H1 (cell line): ENCODE measurements at regions not wholly inside any gene's neighbourhood (a gene's known extent, or its start where the extent isn't known, plus 50 kb on each side); places are given as distances from the start of the nearest gene placed in this dataset.

Source experiments
- CTCF ChIA-PET: fragments of 300-600 bp; sonication (Branson Sonifier 250); formaldehyde crosslinking; loops from one replicate; lab custom pipeline; 2021; ENCODE audit not compliant: partially characterized antibody; lab: Charles Lee
- POLR2A ChIA-PET: fragments of 300-600 bp; sonication (Branson Sonifier 250); formaldehyde crosslinking; loops from one replicate; lab custom pipeline; 2021; ENCODE audit warnings: inconsistent platforms; ENCODE audit not compliant: partially characterized antibody; lab: Charles Lee
- DNase-seq, 2 experiments: peaks; one replicate each; pipeline versions ENCODE4 v3.0.0 to v3.0.0-alpha.2; 2010 to 2022; ENCODE audit warnings: low spot score in 2 of 2, low read depth in 1 of 2, mixed read lengths in 1 of 2
- FAIRE-seq: peaks from 2 replicates; lab custom pipeline; 2011; peaks lifted over from hg19 to GRCh38; lab: Jason Lieb, UNC
- H2AFZ ChIP-seq: 2 replicates; pipeline ENCODE4 v1.8.1; 2012; ENCODE audit warnings: low read length, inconsistent platforms
- H2AK5ac ChIP-seq: 2 replicates; pipeline ENCODE4 v1.6.1; 2013; ENCODE audit warnings: low read depth, low read length
- H2BK120ac ChIP-seq: replicated peaks from 2 replicates; pipeline ENCODE3; 2013; ENCODE audit warnings: low read depth, low read length, inconsistent platforms
- H2BK12ac ChIP-seq: 2 replicates; pipeline ENCODE4 v1.6.1; 2013; ENCODE audit warnings: low read depth, low read length
- H2BK15ac ChIP-seq: 2 replicates; pipeline ENCODE4 v1.6.1; 2013; ENCODE audit warnings: low read length
- H2BK20ac ChIP-seq: 2 replicates; pipeline ENCODE4 v1.6.1; 2013; ENCODE audit warnings: low read length
- H2BK5ac ChIP-seq: 2 replicates; pipeline ENCODE4 v1.6.1; 2013; ENCODE audit warnings: low read depth, low read length
- H3K14ac ChIP-seq: 2 replicates; pipeline ENCODE4 v1.6.1; 2013; ENCODE audit warnings: inconsistent platforms; ENCODE audit not compliant: insufficient read length
- H3K18ac ChIP-seq: 2 replicates; pipeline ENCODE4 v1.6.1; 2013; ENCODE audit warnings: low read length; ENCODE audit errors: extremely low read depth
- H3K23ac ChIP-seq: 2 replicates; pipeline ENCODE4 v1.6.1; 2013; ENCODE audit warnings: inconsistent platforms; ENCODE audit not compliant: insufficient read length
- H3K23me2 ChIP-seq: 2 replicates; pipeline ENCODE4 v1.6.1; 2013; ENCODE audit warnings: low read depth, low read length
- H3K27ac ChIP-seq: 2 replicates; pipeline ENCODE4 v1.6.1; 2011; ENCODE audit warnings: low read depth, low read length, inconsistent platforms
- H3K27me3 ChIP-seq, 4 experiments: replicated peaks in 1 of 4; 1 replicate in 1 of 4; 2 replicates in 3 of 4; pipeline versions ENCODE4 v1.6.1 to v1.8.1; 2011 to 2013; ENCODE audit warnings: low read length in 3 of 4, mild to moderate bottlenecking in 3 of 4, inconsistent platforms in 2 of 4, mixed read lengths in 2 of 4, moderate library complexity in 1 of 4; ENCODE audit not compliant: control insufficient read depth in 3 of 4, insufficient read depth in 3 of 4; ENCODE audit errors: extremely low read depth in 1 of 4
- H3K36me3 ChIP-seq, 4 experiments: 2 replicates each; pipeline versions ENCODE4 v1.6.1 to v1.8.1; 2011 to 2013; ENCODE audit warnings: mild to moderate bottlenecking in 4 of 4, low read length in 3 of 4, moderate library complexity in 2 of 4, control low read depth in 1 of 4, inconsistent platforms in 1 of 4; ENCODE audit not compliant: insufficient read depth in 4 of 4, control insufficient read depth in 2 of 4
- H3K4ac ChIP-seq: replicated peaks from 2 replicates; pipeline ENCODE3; 2013; ENCODE audit warnings: low read length, low read depth, mixed read lengths, inconsistent platforms; ENCODE audit not compliant: insufficient read length
- H3K4me1 ChIP-seq, 4 experiments: replicated peaks in 1 of 4; 1 replicate in 1 of 4; 2 replicates in 3 of 4; pipeline versions ENCODE4 v1.6.1 to v1.8.1; 2011 to 2013; ENCODE audit warnings: low read length in 3 of 4, inconsistent platforms in 2 of 4, mixed read lengths in 1 of 4; ENCODE audit not compliant: insufficient read depth in 4 of 4, control insufficient read depth in 3 of 4
- H3K4me2 ChIP-seq, 2 experiments: 2 replicates each; pipeline versions ENCODE4 v1.6.1 to v1.8.1; 2011 to 2013; ENCODE audit warnings: low read depth in 2 of 2, low read length in 2 of 2, control low read depth in 1 of 2, inconsistent platforms in 1 of 2, mild to moderate bottlenecking in 1 of 2; ENCODE audit not compliant: insufficient read depth in 1 of 2
- H3K4me3 ChIP-seq, 4 experiments: fragments of 200-600, 300-600 bp in 1 of 4; sonication (generic), shearing (Covaris generic), sonication (Bioruptor Twin) in 1 of 4; 2 replicates each; pipeline versions ENCODE4 v1.5.1 to v1.8.1; 2011 to 2016; ENCODE audit warnings: low read length in 4 of 4, low read depth in 3 of 4, control low read depth in 2 of 4, inconsistent platforms in 2 of 4, mild to moderate bottlenecking in 2 of 4, mixed read lengths in 1 of 4, moderate library complexity in 1 of 4; ENCODE audit not compliant: insufficient read depth in 2 of 4; ENCODE audit errors: extremely low read depth in 1 of 4
- H3K56ac ChIP-seq: replicated peaks from 2 replicates; pipeline ENCODE3; 2013; ENCODE audit warnings: low read depth, mild to moderate bottlenecking, mixed read lengths, low read length, inconsistent platforms; ENCODE audit not compliant: insufficient read length
- H3K79me1 ChIP-seq: 2 replicates; pipeline ENCODE4 v1.6.1; 2013; ENCODE audit warnings: low read depth, low read length, control low read depth
- H3K79me2 ChIP-seq, 2 experiments: 2 replicates each; pipeline versions ENCODE4 v1.6.1 to v1.8.1; 2012 to 2013; ENCODE audit warnings: low read length in 2 of 2, mild to moderate bottlenecking in 2 of 2, inconsistent platforms in 1 of 2; ENCODE audit not compliant: insufficient read depth in 2 of 2, control insufficient read depth in 1 of 2
- H3K9ac ChIP-seq, 4 experiments: replicated peaks in 1 of 4; 1 replicate in 1 of 4; 2 replicates in 3 of 4; pipeline versions ENCODE4 v1.6.1 to v1.8.1; 2011 to 2013; ENCODE audit warnings: low read depth in 3 of 4, low read length in 3 of 4, control low read depth in 2 of 4, mild to moderate bottlenecking in 2 of 4, moderate library complexity in 2 of 4, inconsistent platforms in 1 of 4; ENCODE audit errors: extremely low read depth in 1 of 4
- H3K9me3 ChIP-seq, 2 experiments: 2 replicates each; pipeline versions ENCODE4 v1.6.1 to v1.8.1; 2012 to 2013; ENCODE audit warnings: mild to moderate bottlenecking in 2 of 2, moderate library complexity in 2 of 2, control low read depth in 1 of 2, inconsistent platforms in 1 of 2, low read depth in 1 of 2, low read length in 1 of 2, mixed read lengths in 1 of 2; ENCODE audit not compliant: insufficient read depth in 2 of 2
- H4K20me1 ChIP-seq, 2 experiments: replicated peaks in 1 of 2; 2 replicates each; pipeline versions ENCODE3 to v1.8.1; 2011 to 2013; ENCODE audit warnings: inconsistent platforms in 2 of 2, low read length in 2 of 2, mild to moderate bottlenecking in 1 of 2; ENCODE audit not compliant: insufficient read depth in 2 of 2, control insufficient read depth in 1 of 2
- H4K5ac ChIP-seq: 2 replicates; pipeline ENCODE4 v1.6.1; 2013; ENCODE audit warnings: low read length, low read depth, mixed read lengths, inconsistent platforms; ENCODE audit not compliant: insufficient read length
- H4K8ac ChIP-seq: 2 replicates; pipeline ENCODE4 v1.8.0; 2013; ENCODE audit warnings: mild to moderate bottlenecking, moderate library complexity, low read length, inconsistent platforms; ENCODE audit not compliant: insufficient read depth; ENCODE audit errors: extremely low read depth
- H4K91ac ChIP-seq: replicated peaks from 2 replicates; pipeline ENCODE3; 2013; ENCODE audit warnings: low read length, mixed read lengths, inconsistent platforms; ENCODE audit not compliant: insufficient read length
- ATF2 ChIP-seq: IDR thresholded peaks from 2 replicates; pipeline ENCODE4 v1.6.1; 2012; ENCODE audit warnings: low read length, inconsistent platforms
- BRCA1 ChIP-seq: IDR thresholded peaks from 2 replicates; pipeline ENCODE4 v1.6.1; 2012; ENCODE audit warnings: low read depth, low read length, improper control_type of control experiment
- CEBPB ChIP-seq: IDR thresholded peaks from 2 replicates; pipeline ENCODE4 v1.6.1; 2012; ENCODE audit warnings: low read depth, low read length
- CHD1 ChIP-seq: IDR thresholded peaks from 2 replicates; pipeline ENCODE4 v1.6.1; 2012; ENCODE audit warnings: low read depth, low read length, improper control_type of control experiment
- CHD2 ChIP-seq: IDR thresholded peaks from 2 replicates; pipeline ENCODE4 v1.6.1; 2012; ENCODE audit warnings: low read length, improper control_type of control experiment
- CREB1 ChIP-seq: IDR thresholded peaks from 2 replicates; pipeline ENCODE4 v1.6.1; 2012; ENCODE audit warnings: inconsistent platforms
- EZH2 ChIP-seq: fragments of 200-600 bp; sonication (generic); IDR thresholded peaks from 2 replicates; pipeline ENCODE4 v1.7.1; 2012; ENCODE audit warnings: low read depth, mild to moderate bottlenecking, moderate library complexity, low read length, inconsistent platforms; ENCODE audit not compliant: severe bottlenecking
- HDAC6 ChIP-seq: IDR thresholded peaks from one replicate; pipeline ENCODE4 v1.7.1; 2012; ENCODE audit warnings: low read depth, mild to moderate bottlenecking, inconsistent platforms, low read length, moderate library complexity
- KDM4A ChIP-seq: IDR thresholded peaks from one replicate; pipeline ENCODE4 v1.7.1; 2012; ENCODE audit warnings: low read depth, mild to moderate bottlenecking, moderate library complexity, low read length, inconsistent platforms; ENCODE audit not compliant: severe bottlenecking
- POLR2AphosphoS5 ChIP-seq: IDR thresholded peaks from 2 replicates; pipeline ENCODE4 v1.6.1; 2011; ENCODE audit warnings: low read depth, low read length
- SP1 ChIP-seq: IDR thresholded peaks from 2 replicates; pipeline ENCODE4 v1.6.1; 2011; ENCODE audit warnings: low read depth, low read length
- TBP ChIP-seq: IDR thresholded peaks from 2 replicates; pipeline ENCODE4 v1.6.1; 2011; ENCODE audit warnings: low read depth, low read length, improper control_type of control experiment
- YY1 ChIP-seq: IDR thresholded peaks from 2 replicates; pipeline ENCODE4 v1.6.1; 2011; ENCODE audit warnings: low read depth, mild to moderate bottlenecking, low read length
- WGBS, 2 experiments: shearing (Covaris generic) in 1 of 2; methylation state at CpG; one replicate each; pipeline versions ENCODE4 v1.1.6 to v1.1.7; 2013 to 2015; ENCODE audit warnings: low lambda C conversion rate in 2 of 2, mixed read lengths in 2 of 2, inconsistent platforms in 1 of 2, low coverage in 1 of 2, missing lambda C conversion rate in 1 of 2; ENCODE audit not compliant: insufficient replicate concordance in 2 of 2, insufficient coverage in 1 of 2, insufficient read length in 1 of 2; ENCODE audit errors: extremely low coverage in 1 of 2, missing lambda C conversion rate in 1 of 2; 5-methylcytosine and 5-hydroxymethylcytosine counted together

- H3K18ac ChIP-seq, result no peak overlapping the region
- no peaks in the 10 kb centered on the region for H4K20me1 ChIP-seq
- no peak overlapping the region for H4K5ac ChIP-seq
- H2BK5ac ChIP-seq, result no peak overlapping the region
- no peak for DNase-seq
- FAIRE-seq, result no peak
- H3K23me2 ChIP-seq, result no peaks in the 10 kb centered on the region
- no peak overlapping the region for H3K23ac ChIP-seq
- H4K91ac ChIP-seq, result no peak overlapping the region
- POLR2A ChIA-PET, result no interaction called here
- H3K56ac ChIP-seq, result no peak overlapping the region
- no peaks in the 10 kb centered on the region for H3K27me3 ChIP-seq
- no peak overlapping the region for H2BK15ac ChIP-seq
- no peaks in the 10 kb centered on the region for H3K9me3 ChIP-seq
- no peaks in the 10 kb centered on the region for H3K79me2 ChIP-seq
- no peak overlapping the region for H2BK12ac ChIP-seq
- CTCF ChIA-PET, result no interaction called here
- no peak overlapping the region for H4K8ac ChIP-seq
- H3K4ac ChIP-seq, result no peak overlapping the region
- TF ChIP-seq CHD2 (no peak), SP1 (no peak), CREB1 (no peak), CHD1 (no peak), CEBPB (no peak), TBP (no peak), EZH2 (no peak), HDAC6 (no peak), YY1 (no peak), BRCA1 (no peak), ATF2 (no peak), KDM4A (no peak), POLR2AphosphoS5 (no peak)
- H3K36me3 ChIP-seq, result no peaks in the 10 kb centered on the region
- no peak overlapping the region for H2AK5ac ChIP-seq
- no peak overlapping the region for H3K4me2 ChIP-seq
- H2BK120ac ChIP-seq, result no peak overlapping the region
- no peak overlapping the region for H2AFZ ChIP-seq
- no peak overlapping the region for H3K14ac ChIP-seq
- no peaks in the 10 kb centered on the region for H3K79me1 ChIP-seq
- 60% methylated on average over 3 of the region's 3 CpGs; no CpG with 5 or more reads in 1 of the 2 experiments for WGBS, 2 experiments
- no peaks in the 10 kb centered on the region for H3K4me1 ChIP-seq
- no peak overlapping the region for H2BK20ac ChIP-seq
- H3K9ac ChIP-seq, result no peak overlapping the region
- H3K27ac ChIP-seq, result no peak overlapping the region
- H3K4me3 ChIP-seq, result no peak overlapping the region
These were observed 349.9 kb upstream of the PDE3A start for GRCh38 chr12:20018406-20018805.
